HG03565 (cell line): ENCODE measurements at regions not wholly inside any gene's neighbourhood (a gene's known extent, or its start where the extent isn't known, plus 50 kb on each side); places are given as distances from the start of the nearest gene placed in this dataset.
"Not testable (repeated sequence)": the region's sequence is repeated elsewhere in the genome, so short reads cannot be mapped to it uniquely, and the experiment has no call there.

Source experiments
- ATAC-seq: cut with Tn5 transposase; IDR thresholded peaks from one replicate; pipeline ENCODE4 v1.9.1; 2021; ENCODE audit warnings: mild to moderate bottlenecking, moderate library complexity; ENCODE audit not compliant: unreplicated experiment

DNA sequence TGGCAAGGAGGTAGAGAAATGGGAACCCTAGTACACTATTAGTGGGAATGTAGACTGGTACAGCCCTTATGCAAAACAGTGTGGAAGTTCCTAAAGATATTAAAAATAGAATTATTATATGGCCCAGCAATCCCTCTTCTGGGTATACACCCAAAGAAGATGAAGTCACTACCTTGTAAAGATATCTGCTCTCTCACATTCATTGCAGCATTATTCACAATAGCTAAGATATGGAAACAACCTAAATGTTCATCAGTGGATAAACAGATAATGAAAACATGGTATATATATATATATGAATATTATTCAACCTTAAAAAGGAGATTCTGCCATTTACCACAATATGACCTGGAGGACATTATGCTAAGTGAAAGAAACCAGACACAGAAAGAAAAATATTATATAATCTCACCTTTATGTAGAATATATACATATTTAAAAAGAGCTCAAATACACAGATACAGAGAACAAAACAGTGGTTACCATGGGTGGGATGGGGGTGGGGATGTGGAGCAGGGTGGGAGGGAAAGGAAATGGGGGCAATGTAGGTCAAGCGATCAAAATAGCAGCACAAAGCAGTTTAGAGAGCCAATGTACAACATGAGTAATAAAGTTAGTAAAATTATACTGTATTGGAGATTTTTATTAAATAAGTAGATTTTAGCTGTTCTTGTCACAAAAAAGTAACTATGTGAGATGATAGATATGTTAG lies 138.6 kb downstream of the SPRY1 start:
- no peak for ATAC-seq

DNA sequence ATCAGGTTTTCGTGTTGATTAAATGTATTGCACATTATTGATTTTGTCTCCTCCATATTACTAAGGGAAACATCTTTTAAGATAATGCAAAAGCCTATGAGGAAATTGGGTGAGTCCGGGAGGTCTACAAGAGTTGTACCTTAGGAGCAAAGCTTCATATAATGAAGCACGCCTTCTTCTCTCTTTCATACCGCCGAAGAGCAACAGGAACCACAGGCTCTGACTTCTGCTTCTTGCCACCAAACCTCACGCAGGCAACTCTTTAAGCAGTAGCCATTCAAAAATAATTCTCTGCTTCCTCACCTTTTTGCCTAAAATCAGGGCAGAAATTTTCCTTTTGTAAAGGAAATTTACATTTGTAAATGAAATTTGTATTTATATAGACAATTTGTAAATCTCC lies 139.6 kb downstream of the SPRY1 start:
- no peak for ATAC-seq

DNA sequence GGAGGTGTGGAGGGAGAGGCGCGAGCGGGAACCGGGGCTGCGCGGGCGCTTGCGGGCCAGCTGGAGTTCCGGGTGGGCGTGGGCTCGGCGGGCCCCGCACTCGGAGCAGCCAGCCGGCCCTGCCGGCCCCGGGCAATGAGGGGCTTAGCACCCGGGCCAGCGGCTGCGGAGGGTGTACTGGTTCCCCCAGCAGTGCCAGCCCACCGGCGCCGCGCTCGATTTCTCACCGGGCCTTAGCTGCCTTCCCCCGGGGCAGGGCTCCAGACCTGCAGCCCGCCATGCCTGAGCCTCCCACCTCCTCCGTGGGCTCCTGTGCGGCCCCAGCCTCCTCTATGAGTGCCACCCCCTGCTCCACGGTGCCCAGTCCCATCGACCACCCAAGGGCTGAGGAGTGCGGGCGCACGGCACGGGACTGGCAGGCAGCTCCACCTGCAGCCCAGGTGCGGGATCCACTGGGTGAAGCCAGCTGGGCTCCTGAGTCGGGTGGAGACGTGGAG lies 141.4 kb downstream of the SPRY1 start:
- not testable (repeated sequence) for ATAC-seq

DNA sequence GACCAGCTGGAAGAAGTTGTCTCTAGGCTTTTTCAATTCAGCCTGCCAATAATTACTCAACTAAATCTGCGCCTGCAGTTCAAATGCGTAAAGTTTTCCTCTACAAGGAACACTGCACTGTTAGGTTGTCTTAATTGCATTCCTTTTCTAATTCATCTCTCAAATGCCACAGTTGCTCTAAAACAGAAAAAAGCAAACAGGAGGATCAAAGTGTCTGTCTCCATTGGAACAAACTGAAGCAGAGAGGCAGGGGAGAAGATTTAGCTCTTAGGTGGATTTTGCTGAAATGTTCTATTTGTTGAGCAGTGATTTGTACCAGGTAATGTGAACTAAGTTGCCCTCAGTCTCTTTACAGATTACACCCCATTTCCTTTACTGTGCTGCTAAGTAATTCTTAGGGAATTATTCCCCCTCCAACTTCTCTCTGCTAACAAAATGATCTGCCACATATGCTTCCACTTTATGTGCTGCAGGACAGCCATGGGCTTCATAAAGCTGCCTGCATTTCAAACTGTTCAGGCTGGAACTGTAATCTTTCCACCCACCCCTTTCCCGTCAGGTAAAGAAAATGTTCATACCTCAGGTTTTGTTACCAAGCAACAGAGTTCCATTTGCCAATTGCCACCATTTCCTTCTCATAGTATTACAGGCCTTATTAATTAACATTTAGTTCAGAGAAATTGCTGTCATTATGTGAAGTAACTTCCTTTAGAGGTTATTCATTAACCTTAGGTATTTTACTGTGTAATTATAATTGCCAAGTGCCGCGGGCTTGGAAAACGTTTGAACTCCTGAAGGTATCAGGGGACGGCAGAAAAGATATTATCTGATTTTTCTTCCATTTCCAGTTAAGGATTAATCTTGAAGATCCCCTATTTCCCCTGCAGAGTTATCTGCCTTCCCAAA lies 149.3 kb downstream of the SPRY1 start:
- no peak for ATAC-seq

DNA sequence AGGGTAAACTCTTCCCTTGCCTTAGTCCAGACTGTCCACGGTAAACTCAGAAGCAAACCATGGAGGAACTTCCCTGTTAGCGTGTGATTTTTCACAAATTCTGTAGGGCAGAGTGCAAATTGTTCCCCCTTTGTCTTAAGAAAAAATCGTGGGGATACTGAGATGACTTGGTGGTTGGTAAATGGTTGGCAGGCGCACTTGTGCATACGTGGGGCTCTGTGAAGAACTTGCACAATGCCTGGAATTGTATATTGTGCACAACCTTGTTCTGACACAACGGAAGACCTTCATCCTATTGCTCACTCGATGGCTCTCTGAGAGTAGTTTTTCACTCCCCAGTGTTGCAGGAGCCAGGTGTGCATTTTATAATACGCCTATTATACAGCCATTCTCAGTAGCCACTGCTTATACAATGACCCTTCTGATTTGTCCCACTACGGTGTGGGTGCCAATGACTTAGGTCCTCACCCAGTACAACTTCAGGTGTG lies 150.0 kb downstream of the SPRY1 start:
- ATAC-seq: no peak

DNA sequence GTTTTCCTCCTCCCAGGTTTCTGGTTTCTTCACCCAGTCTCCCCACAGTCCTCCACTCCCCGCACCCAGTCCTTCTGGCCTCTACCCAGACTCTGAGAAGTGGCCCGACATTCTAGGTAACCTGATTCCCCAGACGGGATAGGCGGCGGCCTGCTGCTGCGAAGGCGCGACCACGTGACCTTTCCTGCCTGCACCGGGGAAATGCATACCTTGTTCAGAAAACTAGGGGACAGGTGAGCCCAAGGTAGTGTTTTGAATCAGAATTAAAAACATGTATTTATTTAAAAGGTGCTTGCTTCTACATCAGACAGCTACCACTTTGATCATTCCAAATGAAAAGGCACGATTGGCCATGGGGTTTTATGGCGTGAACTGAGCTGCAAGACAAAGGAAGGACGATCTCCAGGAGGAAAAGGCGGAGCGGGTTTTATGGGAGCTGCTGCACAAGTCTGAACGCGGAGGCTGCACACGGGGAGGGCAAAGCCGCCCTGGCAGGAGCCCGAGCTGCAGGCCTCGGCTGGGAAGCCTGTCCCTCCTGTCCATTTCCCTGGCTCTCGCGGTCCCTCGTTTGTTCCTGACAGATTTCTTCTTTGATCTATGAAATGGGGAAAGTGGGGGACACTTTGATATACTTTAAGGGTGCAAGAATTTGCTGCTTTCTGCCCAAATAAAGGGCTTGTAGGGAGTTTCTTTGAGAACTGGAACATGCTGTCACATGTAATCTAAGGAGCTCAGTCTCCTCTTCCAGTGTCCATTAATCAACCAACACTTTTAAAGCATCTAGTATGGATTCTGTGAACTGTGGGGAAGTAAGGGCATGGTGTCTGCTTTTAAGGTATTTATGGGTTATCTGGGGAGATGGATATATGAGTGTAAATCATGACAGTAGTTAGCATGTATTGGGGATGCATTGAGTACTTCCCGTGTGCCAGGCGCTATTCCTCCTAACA lies 150.9 kb downstream of the SPRY1 start:
- no peak for ATAC-seq

DNA sequence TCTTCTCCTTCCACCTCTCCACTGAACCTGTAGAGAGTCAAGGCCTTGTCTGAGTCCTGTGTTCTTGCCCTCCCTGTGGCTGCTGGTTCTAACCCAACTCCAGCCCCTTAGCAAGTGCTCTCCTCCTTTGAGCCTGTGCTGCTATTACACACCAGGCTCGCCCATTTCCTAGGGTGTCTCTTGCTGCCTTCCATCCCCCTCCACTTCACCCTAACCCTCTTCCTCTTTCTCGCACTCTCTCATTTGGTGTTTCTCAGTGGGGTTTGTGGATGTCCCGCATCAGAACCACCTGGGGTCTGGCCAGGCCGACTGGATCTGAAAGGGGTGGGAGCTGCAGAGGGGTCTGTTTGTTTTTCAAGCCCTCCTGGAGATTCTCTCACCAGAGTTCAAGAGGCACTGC lies 156.7 kb downstream of the SPRY1 start:
- no peak for ATAC-seq

DNA sequence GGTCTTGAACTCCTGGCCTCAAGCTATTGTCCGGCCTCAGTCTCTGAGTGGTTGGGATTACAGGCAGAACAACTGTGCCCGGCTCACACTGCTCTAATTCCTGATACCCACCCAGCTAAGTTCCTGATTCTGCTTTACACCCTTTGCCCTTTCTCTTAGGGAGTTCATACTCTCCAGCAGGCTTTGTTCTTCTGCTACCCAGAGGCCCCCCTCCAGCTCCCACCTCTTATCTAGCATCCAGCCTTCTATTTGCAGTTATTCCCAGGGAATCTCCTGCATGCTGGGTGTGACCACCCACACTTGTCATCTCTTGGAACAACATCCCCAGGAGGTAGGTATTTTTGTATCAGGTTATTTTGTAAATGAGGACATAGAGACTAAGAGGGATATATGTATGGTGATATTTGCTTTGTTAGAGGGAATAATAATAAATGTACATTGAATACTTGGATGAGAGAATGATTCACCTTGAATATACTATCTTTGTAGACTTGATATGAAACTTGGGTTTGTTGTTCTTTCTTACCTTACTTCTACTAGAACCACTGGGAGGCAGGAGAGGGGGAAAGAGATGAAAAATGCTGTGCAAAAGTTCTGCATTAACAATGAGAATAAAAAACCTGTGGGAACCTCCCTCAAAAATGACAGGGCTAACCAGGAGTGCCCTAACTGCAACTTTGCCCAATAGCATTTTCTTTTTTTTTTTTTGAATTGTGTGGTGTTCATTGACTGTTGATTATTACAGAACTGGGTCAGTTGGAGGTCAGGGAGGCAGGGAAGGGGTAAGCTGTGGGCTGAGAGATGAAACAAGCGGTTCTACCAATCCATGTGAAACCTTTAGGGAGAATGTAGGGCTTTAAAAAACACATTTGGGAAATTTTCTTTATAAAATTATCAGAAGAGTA lies 157.4 kb downstream of the SPRY1 start:
- ATAC-seq: no peak

DNA sequence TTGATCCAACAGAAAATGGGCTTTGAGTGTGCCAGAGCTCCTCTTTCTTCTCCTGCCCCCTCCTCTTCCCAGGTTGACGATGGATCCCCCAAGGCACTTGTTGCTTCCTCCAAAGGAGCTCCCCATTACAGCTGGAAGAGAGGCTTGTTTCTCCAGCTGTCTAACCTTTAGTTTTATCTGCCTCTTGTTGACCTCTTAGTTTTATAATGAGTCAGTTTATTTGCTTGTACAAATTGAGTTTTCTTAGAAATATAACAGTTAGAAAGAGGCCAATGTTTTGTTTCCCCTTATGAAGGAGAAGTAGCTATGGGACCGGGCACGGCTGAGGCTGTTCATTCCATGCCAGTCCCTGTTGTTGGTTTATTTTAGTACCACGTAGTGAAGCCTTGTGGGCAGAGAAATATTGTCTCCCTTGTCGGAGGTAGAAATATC lies 158.2 kb downstream of the SPRY1 start:
- no peak for ATAC-seq

DNA sequence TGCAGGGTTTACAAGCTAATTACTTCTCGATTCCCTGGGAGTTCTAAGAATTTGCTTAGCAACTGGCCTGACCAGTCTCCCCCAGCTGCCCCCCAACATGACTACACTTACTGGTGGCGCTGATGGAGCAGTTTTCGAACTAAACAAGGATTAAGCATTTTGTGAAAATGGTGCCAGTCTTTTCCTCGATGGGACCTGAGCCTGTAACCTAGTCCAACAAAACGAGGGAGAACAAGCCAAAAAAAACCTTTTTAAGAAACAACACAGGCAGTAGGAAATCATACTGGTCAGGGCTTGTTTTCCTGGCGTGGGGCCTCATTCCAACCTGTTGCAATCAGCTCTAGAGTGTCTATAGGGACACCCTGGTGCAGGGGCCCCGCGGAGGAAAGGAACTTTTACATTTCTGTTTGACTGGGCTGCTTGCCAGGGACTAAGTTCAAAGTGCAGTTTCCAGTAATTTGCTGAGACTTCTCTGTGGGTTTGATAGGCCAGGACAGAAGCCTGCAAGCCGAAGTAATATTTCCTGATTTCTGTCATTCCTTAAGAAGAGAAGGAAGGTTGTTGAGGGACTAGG lies 158.7 kb downstream of the SPRY1 start:
- ATAC-seq: no peak

DNA sequence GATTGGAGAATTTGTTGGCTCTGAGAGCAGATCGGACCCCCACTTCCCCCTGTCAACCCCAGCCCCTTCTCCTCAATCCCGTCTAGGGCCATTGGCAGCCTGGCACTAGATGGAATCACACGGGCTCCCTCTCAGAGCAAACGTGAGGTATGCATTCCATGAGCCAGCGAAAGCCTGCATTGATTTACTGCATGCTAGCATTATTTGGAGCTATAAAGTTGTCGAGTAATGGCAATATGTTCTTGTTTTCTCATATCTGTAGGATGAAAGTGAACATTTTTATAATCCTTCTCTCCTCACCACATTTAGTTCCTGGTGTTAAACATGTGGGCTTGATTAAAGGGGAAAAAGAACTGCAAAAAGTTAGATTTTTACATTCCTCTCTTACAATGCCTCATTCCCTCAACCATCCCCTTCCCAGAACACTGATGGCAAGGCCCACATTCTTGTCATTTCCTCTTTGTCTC lies 159.2 kb downstream of the SPRY1 start:
- no peak for ATAC-seq

DNA sequence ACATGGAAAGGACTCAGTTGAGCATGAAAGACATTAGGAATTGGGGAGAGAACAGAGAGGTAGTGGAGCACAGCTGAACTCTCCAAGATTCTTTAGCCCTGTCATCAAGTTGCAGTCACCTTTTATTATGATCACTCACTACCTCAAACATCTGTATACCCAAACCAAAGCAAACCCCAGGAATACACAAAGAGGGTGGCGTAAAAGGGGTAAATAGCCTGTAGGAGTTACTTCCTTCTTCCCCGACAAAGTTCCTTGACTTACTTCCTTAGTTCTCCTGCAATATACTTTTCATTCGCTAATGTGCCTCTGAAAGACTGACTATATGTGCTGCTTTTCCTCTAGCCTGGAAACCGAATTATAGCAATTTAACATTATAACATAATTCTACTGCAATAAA lies 159.9 kb downstream of the SPRY1 start:
- ATAC-seq: no peak

DNA sequence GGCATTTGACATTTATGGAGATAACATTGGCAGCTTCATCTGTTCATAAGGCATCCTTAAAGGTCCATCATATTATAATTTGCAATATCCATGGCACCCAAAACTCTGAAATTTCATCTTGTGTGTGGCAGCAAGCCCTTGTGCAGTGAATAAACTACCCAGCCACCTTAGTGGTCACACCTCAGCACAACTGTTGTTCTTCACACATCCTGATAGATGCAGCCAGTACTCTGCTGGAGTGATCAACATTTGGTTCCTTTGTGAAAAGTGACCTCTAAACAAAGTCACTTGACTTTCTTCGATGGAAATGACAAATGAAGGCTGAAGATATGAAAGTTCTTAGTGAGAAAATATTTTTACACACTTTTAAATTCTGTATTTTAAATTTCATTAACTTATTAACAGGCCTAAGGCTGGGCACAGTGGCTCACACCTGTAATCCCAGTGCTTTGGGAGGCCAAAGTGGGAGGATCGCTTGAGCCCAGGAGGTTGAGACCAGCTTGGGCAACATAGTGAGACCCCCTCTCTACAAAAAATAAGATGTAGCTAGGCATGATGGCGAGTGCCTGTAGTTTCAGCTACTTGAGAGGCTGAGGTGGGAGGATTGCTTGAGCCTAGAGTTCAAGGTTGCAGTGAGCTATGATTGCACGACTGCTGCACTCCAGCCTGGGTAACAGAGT lies 161.4 kb downstream of the SPRY1 start:
- no peak for ATAC-seq

DNA sequence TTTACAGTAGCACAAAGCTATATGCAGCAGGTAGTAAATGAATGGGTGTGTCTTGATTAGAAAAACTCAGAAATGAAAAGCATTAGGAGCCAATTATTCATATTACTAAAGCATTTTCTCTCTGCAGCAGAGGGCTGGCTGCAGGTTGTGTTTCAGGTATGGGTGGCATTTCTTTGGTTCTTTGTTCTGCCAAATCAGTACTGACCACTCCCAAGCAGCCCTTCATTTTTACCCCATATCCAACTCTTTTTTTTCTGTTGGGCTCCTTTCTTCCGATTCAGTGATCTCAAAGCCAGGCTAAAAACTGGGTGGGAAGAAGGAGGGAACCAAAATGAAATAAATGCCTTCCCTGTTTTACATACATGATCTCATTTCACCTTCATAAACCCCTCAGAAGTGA lies 162.3 kb downstream of the SPRY1 start:
- no peak for ATAC-seq

DNA sequence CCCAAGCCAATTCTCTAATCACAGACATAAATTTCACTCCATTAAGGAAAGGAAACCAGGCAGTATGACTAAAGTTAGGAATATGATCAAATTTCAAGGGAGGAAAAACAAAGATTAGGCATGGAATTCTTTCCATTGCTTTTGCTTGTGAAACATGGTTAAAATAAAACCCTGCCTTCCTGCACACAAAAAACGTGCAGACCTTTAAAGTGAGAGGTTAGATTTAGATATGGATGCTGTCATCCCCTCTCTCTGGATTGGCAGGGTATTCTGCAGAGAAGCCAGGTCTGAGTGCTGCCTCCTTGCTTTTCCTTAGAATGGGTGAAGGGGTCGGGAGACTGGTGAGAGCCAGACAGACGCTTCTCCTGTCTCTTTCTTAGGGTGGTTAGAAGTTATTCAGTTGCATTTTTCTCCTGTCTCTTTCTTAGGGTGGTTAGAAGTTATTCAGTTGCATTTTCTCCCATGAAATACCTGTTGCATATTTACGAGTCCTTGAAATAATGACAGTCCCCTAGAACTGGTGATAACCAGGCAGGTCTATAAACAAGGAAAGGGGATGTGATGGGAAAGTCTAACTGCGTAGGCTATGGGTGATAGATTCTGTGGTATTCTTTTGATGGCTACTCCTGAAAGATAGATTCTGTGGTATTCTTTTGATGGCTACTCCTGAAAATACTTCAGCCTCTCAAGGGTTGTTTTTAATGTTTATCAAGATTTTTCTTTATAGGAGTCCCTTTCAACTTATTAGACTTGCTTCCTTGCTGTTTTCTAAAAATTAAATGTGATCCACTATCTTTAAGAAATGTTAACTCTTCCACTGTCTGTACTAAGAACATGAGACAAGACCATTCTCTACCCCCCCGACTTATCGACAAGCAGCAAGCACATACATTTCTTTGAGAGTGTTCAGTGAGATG lies 163.6 kb downstream of the SPRY1 start:
- no peak for ATAC-seq

DNA sequence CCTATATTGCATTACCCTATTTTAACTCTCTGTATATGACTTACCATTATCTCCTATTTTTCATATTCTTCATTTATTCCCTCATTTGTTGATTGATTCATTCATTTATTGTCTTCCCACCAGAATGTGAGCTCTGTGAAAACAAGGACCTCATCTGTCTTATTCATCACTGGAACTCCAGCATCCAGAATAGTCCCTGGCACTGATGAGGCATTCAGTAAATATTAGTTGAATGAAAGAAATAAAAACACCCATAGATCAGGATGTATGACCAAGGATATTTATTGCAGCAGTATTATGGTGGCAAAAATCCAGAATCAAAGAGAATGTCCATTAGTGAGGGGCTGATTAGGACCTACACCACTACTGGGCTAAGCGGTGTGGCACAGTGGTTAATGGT lies 164.9 kb downstream of the SPRY1 start:
- no peak for ATAC-seq

DNA sequence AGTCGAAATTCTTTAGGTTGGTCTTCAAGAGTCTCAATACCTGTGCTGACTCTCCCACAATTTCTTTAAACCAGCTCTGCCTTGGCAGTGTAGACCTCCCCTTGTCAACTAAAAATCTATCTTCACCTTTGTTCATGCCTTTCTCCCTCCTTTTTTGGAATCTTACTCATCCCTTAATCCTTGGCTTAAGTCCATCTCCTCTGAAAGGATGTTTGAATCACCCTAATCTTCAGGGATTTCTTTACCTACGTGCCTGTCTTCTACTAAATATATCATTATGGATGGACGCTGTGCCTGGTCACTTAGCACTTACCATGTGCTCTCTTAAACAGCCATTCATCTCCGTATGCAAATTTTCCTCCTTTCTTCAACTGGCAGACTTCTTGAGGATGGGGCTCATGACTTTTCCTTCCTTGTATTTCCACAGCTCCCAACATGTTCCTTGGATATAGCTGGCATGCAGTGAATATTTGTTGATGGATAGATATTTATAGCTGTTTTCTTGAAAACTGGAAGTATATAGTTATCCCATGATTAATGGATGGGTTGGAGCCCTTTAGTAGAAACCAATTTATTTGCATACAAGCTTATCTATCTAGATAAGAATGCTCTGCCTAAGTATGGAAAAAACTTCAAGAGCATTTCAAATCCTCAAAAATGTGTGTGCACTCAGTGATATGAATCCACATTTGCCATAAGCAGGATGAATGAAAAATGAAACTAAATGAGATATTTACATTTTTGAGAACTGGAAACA lies 166.6 kb downstream of the SPRY1 start:
- no peak for ATAC-seq
